PFSK-1 (cell line): ENCODE measurements at regions not wholly inside any gene's neighbourhood (a gene's known extent, or its start where the extent isn't known, plus 50 kb on each side); places are given as distances from the start of the nearest gene placed in this dataset.

Experiments used
- FOXP2 ChIP-seq: optimal IDR thresholded peaks from 2 replicates; pipeline ENCODE3; 2011; ENCODE audit warnings: borderline replicate concordance, control low read depth, inconsistent platforms; ENCODE audit not compliant: insufficient read depth; ENCODE audit errors: extremely low read length, extremely low read depth
- POLR2AphosphoS5 ChIP-seq: IDR thresholded peaks from 2 replicates; pipeline ENCODE4 v1.6.1; 2012; ENCODE audit warnings: low read depth, mild to moderate bottlenecking, control low read depth, low read length, moderate library complexity
- SIN3A ChIP-seq: IDR thresholded peaks from 2 replicates; pipeline ENCODE4 v1.6.1; 2012; ENCODE audit warnings: mild to moderate bottlenecking, low read length, moderate library complexity, borderline replicate concordance; ENCODE audit not compliant: insufficient read depth
- TAF1 ChIP-seq: IDR thresholded peaks from 2 replicates; pipeline ENCODE4 v1.6.1; 2012; ENCODE audit warnings: low read length, control low read depth, borderline replicate concordance; ENCODE audit not compliant: insufficient read depth
- TF ChIP-seq, protein P1 (sequence below), 2 experiments: IDR thresholded peaks; 2 replicates each; pipeline versions ENCODE4 v1.6.1 to v1.8.0; 2011 to 2012; ENCODE audit warnings: low read depth in 2 of 2, low read length in 2 of 2, control low read depth in 1 of 2, inconsistent platforms in 1 of 2, mild to moderate bottlenecking in 1 of 2, moderate library complexity in 1 of 2; ENCODE audit not compliant: insufficient read depth in 1 of 2

DNA sequence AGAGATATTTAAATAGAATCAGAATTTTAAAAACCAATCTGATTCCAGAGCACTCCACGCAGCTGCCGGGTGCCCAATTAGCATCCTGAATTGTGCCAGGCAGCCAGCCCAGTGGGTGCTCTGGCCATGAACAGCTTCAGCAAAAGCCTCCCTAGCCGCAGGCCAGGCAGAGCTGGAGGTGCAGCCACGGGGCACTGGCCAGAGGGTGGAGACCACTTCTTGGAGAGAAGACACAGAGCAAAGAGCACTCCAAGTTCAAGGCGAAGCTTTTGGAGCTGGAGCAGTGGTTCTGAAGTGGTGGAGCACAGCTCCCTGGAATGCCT is 475.6 kb upstream of the PROK2 start:
- TF ChIP-seq FOXP2, result no peak
- no peak for TF ChIP-seq SIN3A
- TF ChIP-seq, protein P1, sequence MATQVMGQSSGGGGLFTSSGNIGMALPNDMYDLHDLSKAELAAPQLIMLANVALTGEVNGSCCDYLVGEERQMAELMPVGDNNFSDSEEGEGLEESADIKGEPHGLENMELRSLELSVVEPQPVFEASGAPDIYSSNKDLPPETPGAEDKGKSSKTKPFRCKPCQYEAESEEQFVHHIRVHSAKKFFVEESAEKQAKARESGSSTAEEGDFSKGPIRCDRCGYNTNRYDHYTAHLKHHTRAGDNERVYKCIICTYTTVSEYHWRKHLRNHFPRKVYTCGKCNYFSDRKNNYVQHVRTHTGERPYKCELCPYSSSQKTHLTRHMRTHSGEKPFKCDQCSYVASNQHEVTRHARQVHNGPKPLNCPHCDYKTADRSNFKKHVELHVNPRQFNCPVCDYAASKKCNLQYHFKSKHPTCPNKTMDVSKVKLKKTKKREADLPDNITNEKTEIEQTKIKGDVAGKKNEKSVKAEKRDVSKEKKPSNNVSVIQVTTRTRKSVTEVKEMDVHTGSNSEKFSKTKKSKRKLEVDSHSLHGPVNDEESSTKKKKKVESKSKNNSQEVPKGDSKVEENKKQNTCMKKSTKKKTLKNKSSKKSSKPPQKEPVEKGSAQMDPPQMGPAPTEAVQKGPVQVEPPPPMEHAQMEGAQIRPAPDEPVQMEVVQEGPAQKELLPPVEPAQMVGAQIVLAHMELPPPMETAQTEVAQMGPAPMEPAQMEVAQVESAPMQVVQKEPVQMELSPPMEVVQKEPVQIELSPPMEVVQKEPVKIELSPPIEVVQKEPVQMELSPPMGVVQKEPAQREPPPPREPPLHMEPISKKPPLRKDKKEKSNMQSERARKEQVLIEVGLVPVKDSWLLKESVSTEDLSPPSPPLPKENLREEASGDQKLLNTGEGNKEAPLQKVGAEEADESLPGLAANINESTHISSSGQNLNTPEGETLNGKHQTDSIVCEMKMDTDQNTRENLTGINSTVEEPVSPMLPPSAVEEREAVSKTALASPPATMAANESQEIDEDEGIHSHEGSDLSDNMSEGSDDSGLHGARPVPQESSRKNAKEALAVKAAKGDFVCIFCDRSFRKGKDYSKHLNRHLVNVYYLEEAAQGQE (IDR thresholded peaks at IDR 0.05; ENCODE audit: insufficient read depth in 1 of 2, low read depth in 2 of 2, low read length in 2 of 2), result no peak
- no peak for TF ChIP-seq POLR2AphosphoS5
- no peak for TF ChIP-seq TAF1

DNA sequence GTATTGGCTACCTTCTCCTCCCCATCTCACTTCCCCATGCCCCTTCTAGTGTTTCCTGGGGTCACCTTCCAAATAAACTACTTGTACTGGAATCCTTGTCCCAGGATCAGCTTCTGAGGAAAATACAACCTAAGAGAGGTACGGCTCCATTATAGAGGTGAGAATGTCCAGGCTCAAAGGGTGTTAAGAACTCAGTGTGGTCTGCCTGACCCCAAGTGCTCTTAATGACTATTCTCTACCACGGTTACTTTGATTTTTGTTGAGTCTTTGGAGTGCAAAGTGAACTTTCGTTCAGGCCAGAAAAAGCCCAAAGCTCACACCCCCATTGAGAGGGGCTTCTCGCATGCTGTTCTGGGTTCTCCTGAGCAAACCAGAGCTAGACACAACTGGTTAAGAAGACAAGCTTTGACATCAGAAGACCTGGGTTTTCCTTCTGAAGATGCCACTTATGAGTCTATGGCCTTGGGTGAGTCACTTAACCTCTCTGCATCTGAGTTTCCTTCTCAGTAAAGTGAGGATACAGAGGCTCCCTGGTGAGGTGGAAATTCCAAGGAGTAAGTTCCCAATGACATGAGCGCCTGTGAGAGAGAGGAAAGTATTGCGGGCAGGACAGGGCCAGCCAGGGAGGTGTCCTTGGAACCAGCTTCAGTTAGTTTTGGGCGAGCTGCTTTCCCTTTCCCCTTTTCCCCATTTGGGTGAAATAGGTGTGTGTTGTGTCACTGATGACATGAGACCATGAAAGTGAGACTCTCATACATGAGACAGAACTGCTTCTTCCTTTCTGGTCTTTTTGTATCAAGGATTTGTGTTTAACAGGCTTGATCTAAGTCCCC is 475.0 kb upstream of the PROK2 start:
- TF ChIP-seq SIN3A (no peak), POLR2AphosphoS5 (no peak), TAF1 (no peak), FOXP2 (no peak)
- TF ChIP-seq, protein P1 (IDR thresholded peaks at IDR 0.05; ENCODE audit: insufficient read depth in 1 of 2, low read depth in 2 of 2, low read length in 2 of 2), result no peak

DNA sequence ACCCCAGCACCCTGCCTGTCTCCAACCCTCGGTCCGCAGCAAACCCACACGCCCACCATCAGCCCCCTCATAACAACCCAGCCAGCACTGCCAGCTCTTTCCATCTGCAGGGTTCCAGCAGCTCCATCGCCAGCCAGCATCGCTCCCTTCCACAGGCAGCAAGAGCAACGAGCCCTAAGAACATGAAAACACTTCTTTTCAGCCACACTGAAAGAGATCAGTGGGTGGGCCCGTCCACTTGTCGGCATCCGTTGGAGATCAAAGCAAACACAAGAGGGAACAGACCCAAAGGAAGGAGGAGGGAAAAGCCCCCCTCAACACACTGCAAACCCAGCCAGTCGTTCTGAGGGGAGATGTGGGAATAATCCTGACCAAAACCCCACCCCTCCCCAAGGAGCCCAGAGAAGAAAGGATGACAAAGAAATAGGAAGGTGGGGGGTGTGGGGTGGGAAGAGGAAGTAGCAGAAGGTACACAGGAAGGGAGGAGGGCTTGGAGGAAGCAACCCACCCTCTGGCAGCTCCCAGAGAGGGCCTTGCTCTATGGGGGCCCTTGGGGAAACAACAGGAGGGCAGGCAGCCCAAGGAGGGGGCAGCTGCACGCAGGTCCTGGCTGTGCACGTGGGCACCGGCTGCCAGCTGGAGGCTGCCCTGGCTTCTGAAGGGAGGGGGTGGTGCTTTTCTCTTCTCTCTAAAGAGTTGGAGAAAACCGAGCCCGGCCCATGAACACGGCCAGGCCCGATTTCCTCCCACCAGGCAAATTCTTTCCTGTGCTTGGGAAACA is 473.6 kb upstream of the PROK2 start:
- no peak for TF ChIP-seq TAF1
- no peak for TF ChIP-seq POLR2AphosphoS5
- TF ChIP-seq, protein P1 (IDR thresholded peaks at IDR 0.05; ENCODE audit: insufficient read depth in 1 of 2, low read depth in 2 of 2, low read length in 2 of 2), result no peak
- no peak for TF ChIP-seq SIN3A
- no peak for TF ChIP-seq FOXP2

DNA sequence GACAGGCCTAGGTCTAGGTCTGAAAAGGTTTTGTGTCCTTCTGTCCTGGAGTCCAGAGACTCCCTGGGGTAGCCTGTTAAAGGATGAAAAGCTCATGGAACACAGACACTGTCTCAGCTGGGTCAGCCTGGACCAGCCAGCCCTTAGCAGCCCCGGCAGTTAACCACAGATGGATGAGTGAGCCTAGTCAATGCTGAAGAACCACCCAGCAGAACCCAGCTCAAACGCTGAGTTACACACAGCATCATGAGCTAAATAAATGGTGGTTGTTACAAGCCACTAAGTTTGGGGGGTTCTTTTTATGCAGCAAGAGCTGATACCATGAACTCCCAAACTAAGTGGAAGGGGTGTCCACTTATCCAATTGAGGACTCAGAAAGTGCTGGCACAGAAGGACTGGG is 472.8 kb upstream of the PROK2 start:
- TF ChIP-seq POLR2AphosphoS5 (no peak), SIN3A (no peak), TAF1 (no peak), FOXP2 (no peak)
- TF ChIP-seq, protein P1 (IDR thresholded peaks at IDR 0.05; ENCODE audit: insufficient read depth in 1 of 2, low read depth in 2 of 2, low read length in 2 of 2), result no peak
